Osteocyte (in vitro differentiated cells): ENCODE measurements at regions not wholly inside any gene's neighbourhood (a gene's known extent, or its start where the extent isn't known, plus 50 kb on each side); places are given as distances from the start of the nearest gene placed in this dataset.

Experiments
- DNase-seq: peaks from one replicate; pipeline ENCODE4 v3.0.0; 2021; ENCODE audit warnings: mixed read lengths; ENCODE audit not compliant: unreplicated experiment; ENCODE audit errors: extremely low spot score
- H3K27ac Mint-ChIP-seq: one replicate; pipeline ENCODE4 v1.8.0; 2021; ENCODE audit warnings: mild to moderate bottlenecking, mixed read lengths; ENCODE audit not compliant: unreplicated experiment
- H3K27me3 Mint-ChIP-seq: one replicate; pipeline ENCODE4 v1.8.0; 2021; ENCODE audit warnings: mixed read lengths; ENCODE audit not compliant: unreplicated experiment
- H3K36me3 Mint-ChIP-seq: one replicate; pipeline ENCODE4 v1.8.0; 2021; ENCODE audit warnings: mixed read lengths; ENCODE audit not compliant: unreplicated experiment
- H3K4me1 Mint-ChIP-seq: one replicate; pipeline ENCODE4 v1.8.0; 2021; ENCODE audit warnings: mixed read lengths; ENCODE audit not compliant: unreplicated experiment
- H3K4me3 Mint-ChIP-seq: one replicate; pipeline ENCODE4 v1.8.0; 2021; ENCODE audit warnings: mild to moderate bottlenecking, moderate library complexity, mixed read lengths; ENCODE audit not compliant: unreplicated experiment
- H3K9me3 Mint-ChIP-seq: one replicate; pipeline ENCODE4 v1.8.0; 2021; ENCODE audit warnings: mixed read lengths; ENCODE audit not compliant: unreplicated experiment
- CTCF ChIP-seq: fragments of 200-600 bp; sonication (generic); IDR thresholded peaks from 2 replicates; pipeline ENCODE4 v1.5.0; 2021; ENCODE audit warnings: antibody characterized with exemption, mild to moderate bottlenecking, moderate library complexity

- Mint-ChIP-seq H3K27ac (no peak overlapping the region), H3K9me3 (no peaks in the 10 kb centered on the region), H3K27me3 (no peaks in the 10 kb centered on the region), H3K4me3 (no peak overlapping the region), H3K36me3 (no peaks in the 10 kb centered on the region), H3K4me1 (no peaks in the 10 kb centered on the region)
- no peak for TF ChIP-seq CTCF
- no peak for DNase-seq
Observed at GRCh38 chr11:70782401-70782913, 384.1 kb downstream of the CTTN start.

- Mint-ChIP-seq H3K27ac (no peak overlapping the region), H3K27me3 (no peaks in the 10 kb centered on the region), H3K4me3 (no peak overlapping the region), H3K4me1 (no peaks in the 10 kb centered on the region), H3K9me3 (no peaks in the 10 kb centered on the region), H3K36me3 (no peaks in the 10 kb centered on the region)
- no peak for DNase-seq
- no peak for TF ChIP-seq CTCF
Observed at GRCh38 chr11:70783356-70783755, 385.0 kb downstream of the CTTN start.

DNA sequence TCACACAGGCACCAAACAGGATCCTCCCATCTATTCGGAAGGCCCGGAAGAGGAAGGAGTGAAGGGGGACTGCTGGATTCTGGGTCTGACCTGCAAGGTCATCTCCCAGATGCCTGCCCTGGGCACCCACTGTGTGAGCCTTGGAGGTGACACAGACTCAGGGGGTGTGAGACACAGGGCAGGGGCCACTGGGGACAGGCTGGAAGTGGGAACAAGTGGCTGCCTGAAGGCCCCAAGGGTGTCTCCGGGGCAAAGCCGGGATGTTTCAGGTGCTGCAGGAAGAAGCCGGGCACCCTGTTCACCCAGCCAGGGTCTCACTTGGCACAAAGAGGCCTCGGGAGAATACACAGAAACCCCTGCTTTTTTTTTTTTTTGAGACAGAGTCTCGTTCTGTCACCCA lies 385.5 kb downstream of the CTTN start:
- no peak for TF ChIP-seq CTCF
- H3K9me3 Mint-ChIP-seq = no peaks in the 10 kb centered on the region
- no peaks in the 10 kb centered on the region for H3K36me3 Mint-ChIP-seq
- no peaks in the 10 kb centered on the region for H3K27me3 Mint-ChIP-seq
- DNase-seq = no peak
- no peaks in the 10 kb centered on the region for H3K4me1 Mint-ChIP-seq
- no peak overlapping the region for H3K4me3 Mint-ChIP-seq
- H3K27ac Mint-ChIP-seq = no peak overlapping the region

DNA sequence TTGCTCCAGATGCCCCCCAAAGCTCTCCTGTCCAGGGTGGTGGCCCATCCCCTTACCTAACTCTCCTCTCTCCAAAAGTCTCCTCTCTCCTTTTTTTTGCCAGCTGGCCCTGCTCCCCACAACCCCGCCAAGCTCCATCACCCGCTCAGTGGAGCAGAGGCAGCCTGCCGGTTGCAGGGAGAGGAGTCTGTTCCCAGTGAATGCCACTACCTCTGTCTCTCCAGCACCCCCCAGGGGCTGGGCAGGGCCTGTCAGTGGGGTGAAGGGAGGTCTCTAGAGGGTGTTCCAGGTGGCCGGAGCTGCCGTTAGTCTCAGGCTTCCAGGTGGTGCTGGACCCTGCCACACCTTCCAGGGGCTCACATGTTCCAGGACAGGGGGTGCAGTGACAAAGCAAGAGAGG lies 387.0 kb downstream of the CTTN start:
- no peaks in the 10 kb centered on the region for H3K4me1 Mint-ChIP-seq
- H3K27me3 Mint-ChIP-seq = no peaks in the 10 kb centered on the region
- H3K9me3 Mint-ChIP-seq = no peaks in the 10 kb centered on the region
- no peak for TF ChIP-seq CTCF
- no peak overlapping the region for H3K27ac Mint-ChIP-seq
- DNase-seq = no peak
- H3K4me3 Mint-ChIP-seq = no peak overlapping the region
- H3K36me3 Mint-ChIP-seq = no peaks in the 10 kb centered on the region

DNA sequence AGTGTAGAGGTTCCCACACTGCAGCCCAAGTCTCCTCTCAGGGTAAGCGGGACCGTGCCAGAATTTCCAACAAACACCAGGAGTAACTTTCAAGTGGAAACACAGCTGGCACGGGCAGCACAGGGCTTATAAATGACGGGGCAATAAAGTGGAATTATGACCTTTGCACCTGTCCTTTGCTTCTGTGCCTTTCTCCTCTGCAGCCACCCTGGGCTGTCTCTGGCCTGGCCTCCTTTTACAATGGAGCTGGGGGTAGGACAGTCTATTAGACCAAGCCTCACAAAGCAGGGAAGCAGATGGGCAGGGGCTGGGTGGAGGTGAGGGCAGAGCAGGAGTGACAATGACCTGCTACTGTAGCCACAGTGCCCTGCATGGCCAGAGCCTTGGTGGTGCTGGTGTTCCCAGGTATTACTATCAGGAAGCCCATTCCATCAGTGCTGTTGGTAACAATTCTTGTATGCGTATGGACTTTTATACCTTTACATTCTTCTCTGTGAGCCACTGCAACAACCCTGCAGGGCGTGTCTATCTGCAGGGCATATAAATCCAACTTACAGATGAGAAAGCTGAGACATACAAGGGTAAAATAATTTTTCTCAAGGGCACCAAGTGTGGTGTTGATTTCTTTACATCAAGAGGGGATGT lies 387.8 kb downstream of the CTTN start:
- H3K4me3 Mint-ChIP-seq = no peak overlapping the region
- no peaks in the 10 kb centered on the region for H3K36me3 Mint-ChIP-seq
- TF ChIP-seq CTCF = no peak
- H3K4me1 Mint-ChIP-seq = no peaks in the 10 kb centered on the region
- no peak overlapping the region for H3K27ac Mint-ChIP-seq
- DNase-seq = no peak
- no peaks in the 10 kb centered on the region for H3K27me3 Mint-ChIP-seq
- no peaks in the 10 kb centered on the region for H3K9me3 Mint-ChIP-seq
